ENCODE measurements at regions not wholly inside any gene's neighbourhood (a gene's known extent, or its start where the extent isn't known, plus 50 kb on each side); places are given as distances from the start of the nearest gene placed in this dataset.

DNA sequence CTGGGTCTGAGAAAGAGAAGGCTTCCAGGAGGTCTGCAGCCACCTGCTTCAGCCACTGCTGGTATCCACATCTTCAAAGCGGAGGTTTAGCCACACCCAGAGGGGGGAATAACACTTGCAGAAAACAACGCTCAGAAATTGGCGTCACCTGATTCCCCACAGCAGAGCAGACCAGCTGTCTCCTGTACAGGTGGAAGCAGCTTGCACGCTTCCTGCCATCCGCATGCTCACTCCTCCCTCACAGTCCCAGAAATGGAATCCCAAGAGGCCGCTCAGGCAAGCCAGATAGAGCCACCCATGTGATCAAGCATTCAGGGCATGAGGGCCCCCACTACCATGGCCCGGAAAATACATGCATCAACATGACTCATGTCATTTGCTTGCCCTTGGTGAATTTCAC is 112.2 kb upstream of the DIO3 start:
- Histone ChIP-seq H2AFZ (ENCODE audit: low read length) (no peak overlapping the region), H3K4me1 (ENCODE audit: low read length) (no peaks in the 10 kb centered on the region), H3K9me2 (replicated peaks; ENCODE audit: insufficient read depth, low read length) (no peaks in the 10 kb centered on the region), H3K27me3 (replicated peaks; ENCODE audit: insufficient read depth, low read length) (peaks cover 66% of the 10 kb centered on the region), H3K36me3 (replicated peaks; ENCODE audit: insufficient read depth, low read length) (no peaks in the 10 kb centered on the region), H3K9ac (ENCODE audit: low read length) (no peak overlapping the region), H3F3A (ENCODE audit: insufficient read depth, low read length) (no peaks in the 10 kb centered on the region), H3K27ac (ENCODE audit: low read length) (no peak overlapping the region), H3K4me3 (ENCODE audit: low read length) (no peak overlapping the region), H3K9me3 (replicated peaks; ENCODE audit: insufficient read depth, low read length) (no peaks in the 10 kb centered on the region), H3K4me2 (ENCODE audit: low read depth, low read length) (no peak overlapping the region), H4K20me1 (ENCODE audit: insufficient read depth, low read length) (no peaks in the 10 kb centered on the region), H3K79me2 (ENCODE audit: low read length) (no peaks in the 10 kb centered on the region)
- no peak for DNase-seq
- TF ChIP-seq EZH2phosphoT487 (IDR thresholded peaks at IDR 0.05; ENCODE audit: low read length) (no peak), EZH2 (optimal IDR thresholded peaks at IDR 0.05; ENCODE audit: low read depth, low read length) (no peak)
- TF ChIP-seq, protein P1, sequence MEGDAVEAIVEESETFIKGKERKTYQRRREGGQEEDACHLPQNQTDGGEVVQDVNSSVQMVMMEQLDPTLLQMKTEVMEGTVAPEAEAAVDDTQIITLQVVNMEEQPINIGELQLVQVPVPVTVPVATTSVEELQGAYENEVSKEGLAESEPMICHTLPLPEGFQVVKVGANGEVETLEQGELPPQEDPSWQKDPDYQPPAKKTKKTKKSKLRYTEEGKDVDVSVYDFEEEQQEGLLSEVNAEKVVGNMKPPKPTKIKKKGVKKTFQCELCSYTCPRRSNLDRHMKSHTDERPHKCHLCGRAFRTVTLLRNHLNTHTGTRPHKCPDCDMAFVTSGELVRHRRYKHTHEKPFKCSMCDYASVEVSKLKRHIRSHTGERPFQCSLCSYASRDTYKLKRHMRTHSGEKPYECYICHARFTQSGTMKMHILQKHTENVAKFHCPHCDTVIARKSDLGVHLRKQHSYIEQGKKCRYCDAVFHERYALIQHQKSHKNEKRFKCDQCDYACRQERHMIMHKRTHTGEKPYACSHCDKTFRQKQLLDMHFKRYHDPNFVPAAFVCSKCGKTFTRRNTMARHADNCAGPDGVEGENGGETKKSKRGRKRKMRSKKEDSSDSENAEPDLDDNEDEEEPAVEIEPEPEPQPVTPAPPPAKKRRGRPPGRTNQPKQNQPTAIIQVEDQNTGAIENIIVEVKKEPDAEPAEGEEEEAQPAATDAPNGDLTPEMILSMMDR (IDR thresholded peaks at IDR 0.05; ENCODE audit: low read length), result no peak

DNA sequence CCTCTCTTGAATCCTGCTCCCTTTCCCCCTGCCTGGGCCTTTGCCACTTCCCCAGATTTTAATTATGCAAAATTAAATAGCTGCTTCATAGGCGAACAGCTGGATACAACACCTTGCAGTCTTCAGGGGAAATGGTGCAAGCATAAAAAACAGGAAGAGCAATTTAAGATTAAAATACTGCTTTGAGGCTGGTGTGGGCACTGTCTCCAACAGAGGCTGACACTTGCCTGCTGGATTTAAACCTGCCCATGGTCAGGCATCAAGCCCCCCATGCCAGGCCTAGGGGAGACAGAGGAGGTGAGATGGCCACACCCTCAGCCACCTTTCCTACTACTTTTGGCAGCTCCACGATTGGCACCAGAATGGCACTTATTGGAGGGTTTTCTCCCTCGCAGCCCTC is 110.1 kb upstream of the DIO3 start:
- H3K9ac ChIP-seq (ENCODE audit: low read length), result no peak overlapping the region
- no peak overlapping the region for H3K27ac ChIP-seq (ENCODE audit: low read length)
- no peak for DNase-seq
- TF ChIP-seq, protein P1 (IDR thresholded peaks at IDR 0.05; ENCODE audit: low read length), result no peak
- TF ChIP-seq EZH2 (optimal IDR thresholded peaks at IDR 0.05; ENCODE audit: low read depth, low read length) (no peak), EZH2phosphoT487 (IDR thresholded peaks at IDR 0.05; ENCODE audit: low read length) (no peak)
- H3K9me2 ChIP-seq (replicated peaks; ENCODE audit: insufficient read depth, low read length), result no peaks in the 10 kb centered on the region
- no peaks in the 10 kb centered on the region for H4K20me1 ChIP-seq (ENCODE audit: insufficient read depth, low read length)
- H3K4me2 ChIP-seq (ENCODE audit: low read depth, low read length), result no peak overlapping the region
- no peak overlapping the region for H3K4me3 ChIP-seq (ENCODE audit: low read length)
- no peaks in the 10 kb centered on the region for H3K79me2 ChIP-seq (ENCODE audit: low read length)
- no peaks in the 10 kb centered on the region for H3K4me1 ChIP-seq (ENCODE audit: low read length)
- H3K9me3 ChIP-seq (replicated peaks; ENCODE audit: insufficient read depth, low read length), result no peaks in the 10 kb centered on the region
- no peak overlapping the region for H2AFZ ChIP-seq (ENCODE audit: low read length)
- H3F3A ChIP-seq (ENCODE audit: insufficient read depth, low read length), result no peaks in the 10 kb centered on the region
- H3K36me3 ChIP-seq (replicated peaks; ENCODE audit: insufficient read depth, low read length), result no peaks in the 10 kb centered on the region
- peaks cover 59% of the 10 kb centered on the region for H3K27me3 ChIP-seq (replicated peaks; ENCODE audit: insufficient read depth, low read length)

DNA sequence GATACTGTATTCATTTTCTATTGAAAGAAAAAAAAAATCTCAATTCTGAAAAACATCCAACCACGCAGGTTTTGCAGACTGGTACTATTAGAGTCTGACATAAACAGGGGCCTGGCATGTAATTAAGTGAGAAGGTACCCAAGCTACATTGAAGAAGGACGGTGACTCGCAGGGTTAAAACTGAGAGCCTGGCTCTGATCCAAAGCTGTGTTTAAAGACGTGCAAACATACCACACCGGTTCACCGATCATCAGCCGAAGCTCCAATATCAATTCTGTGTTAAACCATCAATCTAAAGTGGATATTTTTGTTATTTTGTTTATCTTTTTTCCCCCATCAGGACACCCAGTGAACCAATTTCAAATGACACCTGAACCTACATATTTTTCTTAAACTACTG is 108.1 kb upstream of the DIO3 start:
- H3K9me2 ChIP-seq (replicated peaks; ENCODE audit: insufficient read depth, low read length), result no peaks in the 10 kb centered on the region
- no peak overlapping the region for H3K4me3 ChIP-seq (ENCODE audit: low read length)
- TF ChIP-seq EZH2 (optimal IDR thresholded peaks at IDR 0.05; ENCODE audit: low read depth, low read length), result no peak
- TF ChIP-seq, protein P1 (IDR thresholded peaks at IDR 0.05; ENCODE audit: low read length), result no peak
- TF ChIP-seq EZH2phosphoT487 (IDR thresholded peaks at IDR 0.05; ENCODE audit: low read length), result no peak
- H3K4me1 ChIP-seq (ENCODE audit: low read length), result no peaks in the 10 kb centered on the region
- no peak overlapping the region for H3K9ac ChIP-seq (ENCODE audit: low read length)
- H2AFZ ChIP-seq (ENCODE audit: low read length), result no peak overlapping the region
- DNase-seq, result no peak
- no peaks in the 10 kb centered on the region for H3K36me3 ChIP-seq (replicated peaks; ENCODE audit: insufficient read depth, low read length)
- H3K9me3 ChIP-seq (replicated peaks; ENCODE audit: insufficient read depth, low read length), result no peaks in the 10 kb centered on the region
- no peak overlapping the region for H3K27ac ChIP-seq (ENCODE audit: low read length)
- no peaks in the 10 kb centered on the region for H3K79me2 ChIP-seq (ENCODE audit: low read length)
- peaks cover 55% of the 10 kb centered on the region for H3K27me3 ChIP-seq (replicated peaks; ENCODE audit: insufficient read depth, low read length)
- H3F3A ChIP-seq (ENCODE audit: insufficient read depth, low read length), result no peaks in the 10 kb centered on the region
- no peaks in the 10 kb centered on the region for H4K20me1 ChIP-seq (ENCODE audit: insufficient read depth, low read length)
- H3K4me2 ChIP-seq (ENCODE audit: low read depth, low read length), result no peak overlapping the region

Measured in MM.1S (cell line).